ENCODE measurements at regions not wholly inside any gene's neighbourhood (a gene's known extent, or its start where the extent isn't known, plus 50 kb on each side); places are given as distances from the start of the nearest gene placed in this dataset.

DNA sequence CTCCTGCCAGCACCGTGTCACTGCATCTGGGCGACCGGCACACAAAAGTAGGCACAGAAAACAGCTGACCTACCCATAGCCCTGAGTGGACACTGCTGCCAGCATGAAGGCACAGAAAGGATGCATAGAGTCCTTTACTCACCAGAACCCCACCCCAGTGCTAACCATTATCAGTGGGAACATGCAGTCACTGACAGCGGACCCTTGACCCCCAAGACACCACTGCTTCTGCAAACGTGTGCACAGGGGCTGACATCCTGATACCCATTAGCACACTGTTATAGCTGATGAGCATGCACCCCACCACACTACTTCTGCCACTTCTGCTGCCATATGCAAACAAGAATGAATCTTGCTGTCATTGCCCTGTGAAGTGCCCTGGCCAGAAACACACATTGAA lies 953.0 kb upstream of the NCAM2 start:
- no peak for TF ChIP-seq CTCF (IDR thresholded peaks at IDR 0.05)
- TF ChIP-seq, protein P1, sequence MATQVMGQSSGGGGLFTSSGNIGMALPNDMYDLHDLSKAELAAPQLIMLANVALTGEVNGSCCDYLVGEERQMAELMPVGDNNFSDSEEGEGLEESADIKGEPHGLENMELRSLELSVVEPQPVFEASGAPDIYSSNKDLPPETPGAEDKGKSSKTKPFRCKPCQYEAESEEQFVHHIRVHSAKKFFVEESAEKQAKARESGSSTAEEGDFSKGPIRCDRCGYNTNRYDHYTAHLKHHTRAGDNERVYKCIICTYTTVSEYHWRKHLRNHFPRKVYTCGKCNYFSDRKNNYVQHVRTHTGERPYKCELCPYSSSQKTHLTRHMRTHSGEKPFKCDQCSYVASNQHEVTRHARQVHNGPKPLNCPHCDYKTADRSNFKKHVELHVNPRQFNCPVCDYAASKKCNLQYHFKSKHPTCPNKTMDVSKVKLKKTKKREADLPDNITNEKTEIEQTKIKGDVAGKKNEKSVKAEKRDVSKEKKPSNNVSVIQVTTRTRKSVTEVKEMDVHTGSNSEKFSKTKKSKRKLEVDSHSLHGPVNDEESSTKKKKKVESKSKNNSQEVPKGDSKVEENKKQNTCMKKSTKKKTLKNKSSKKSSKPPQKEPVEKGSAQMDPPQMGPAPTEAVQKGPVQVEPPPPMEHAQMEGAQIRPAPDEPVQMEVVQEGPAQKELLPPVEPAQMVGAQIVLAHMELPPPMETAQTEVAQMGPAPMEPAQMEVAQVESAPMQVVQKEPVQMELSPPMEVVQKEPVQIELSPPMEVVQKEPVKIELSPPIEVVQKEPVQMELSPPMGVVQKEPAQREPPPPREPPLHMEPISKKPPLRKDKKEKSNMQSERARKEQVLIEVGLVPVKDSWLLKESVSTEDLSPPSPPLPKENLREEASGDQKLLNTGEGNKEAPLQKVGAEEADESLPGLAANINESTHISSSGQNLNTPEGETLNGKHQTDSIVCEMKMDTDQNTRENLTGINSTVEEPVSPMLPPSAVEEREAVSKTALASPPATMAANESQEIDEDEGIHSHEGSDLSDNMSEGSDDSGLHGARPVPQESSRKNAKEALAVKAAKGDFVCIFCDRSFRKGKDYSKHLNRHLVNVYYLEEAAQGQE (IDR thresholded peaks at IDR 0.05; ENCODE audit: insufficient read depth in 1 of 2, low read depth in 2 of 2, low read length in 1 of 2): no peak
